HG03469 (cell line): ENCODE measurements at regions not wholly inside any gene's neighbourhood (a gene's known extent, or its start where the extent isn't known, plus 50 kb on each side); places are given as distances from the start of the nearest gene placed in this dataset.

Experiments
- ATAC-seq: cut with Tn5 transposase; IDR thresholded peaks from one replicate; pipeline ENCODE4 v1.9.1; 2021; ENCODE audit warnings: mild to moderate bottlenecking, moderate library complexity, moderate number of reproducible peaks; ENCODE audit not compliant: unreplicated experiment

DNA sequence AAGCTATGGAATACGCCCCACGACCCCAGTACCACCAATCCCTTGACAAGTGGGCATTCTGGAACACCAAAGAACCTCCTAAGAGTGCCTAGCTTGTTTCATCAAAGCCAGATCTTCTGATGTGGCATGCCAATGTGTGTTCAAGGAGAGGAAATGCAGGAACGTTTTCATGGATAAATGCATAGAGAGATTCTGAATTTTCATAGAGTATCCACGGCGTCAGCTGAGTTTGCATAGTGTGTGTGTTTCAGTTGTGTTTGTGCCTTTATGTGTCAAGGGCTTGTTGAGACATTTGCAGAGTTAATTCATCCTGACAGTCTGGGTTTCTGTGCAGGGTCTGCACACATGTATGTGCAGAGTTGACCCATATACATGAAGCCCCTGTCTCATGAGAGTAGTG lies 172.7 kb upstream of the LRFN2 start:
- no peak for ATAC-seq

GRCh38 chr6:40759264-40759663 lies 172.1 kb upstream of the LRFN2 start:
- ATAC-seq = no peak

GRCh38 chr6:40755749-40756452 lies 168.7 kb upstream of the LRFN2 start:
- no peak for ATAC-seq

- no peak for ATAC-seq
These were observed 168.0 kb upstream of the LRFN2 start for GRCh38 chr6:40755046-40755681.

- ATAC-seq = no peak
These were observed 167.4 kb upstream of the LRFN2 start for GRCh38 chr6:40754461-40755045.

DNA sequence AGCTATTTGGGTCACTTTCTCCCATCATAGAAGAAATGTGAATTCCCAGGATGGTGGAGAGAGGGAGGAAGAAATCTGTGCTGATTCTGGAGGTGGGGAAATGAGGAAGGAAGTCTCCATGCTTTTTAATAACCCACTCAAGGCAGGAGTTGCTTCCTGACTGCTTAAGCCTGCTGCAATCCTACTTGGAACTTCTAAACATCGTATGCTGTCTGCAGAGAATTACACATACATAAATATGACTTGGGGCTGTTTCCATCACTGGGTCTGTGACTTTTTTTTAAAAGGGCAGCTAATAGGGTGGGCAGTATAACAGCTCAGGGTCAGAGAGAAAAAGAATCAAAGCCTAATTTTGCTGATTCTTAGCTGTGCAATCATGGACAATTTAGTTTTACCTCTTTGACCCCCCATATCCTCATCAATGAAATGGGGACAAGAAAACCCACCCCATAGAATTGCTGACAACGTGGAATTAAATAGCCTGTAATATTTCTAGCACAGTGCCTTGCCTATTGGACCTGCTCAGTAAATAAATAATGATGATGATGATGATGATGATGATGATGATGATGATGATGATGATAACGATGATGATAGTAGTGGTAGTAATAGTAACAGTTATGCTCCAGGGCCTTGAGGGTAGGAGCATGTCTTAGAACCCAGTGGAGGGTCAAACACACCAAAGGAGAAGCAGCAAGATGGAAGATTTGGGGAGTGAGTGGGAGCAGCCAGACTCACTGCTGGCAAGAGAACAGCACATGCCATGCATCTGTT lies 166.7 kb upstream of the LRFN2 start:
- no peak for ATAC-seq

DNA sequence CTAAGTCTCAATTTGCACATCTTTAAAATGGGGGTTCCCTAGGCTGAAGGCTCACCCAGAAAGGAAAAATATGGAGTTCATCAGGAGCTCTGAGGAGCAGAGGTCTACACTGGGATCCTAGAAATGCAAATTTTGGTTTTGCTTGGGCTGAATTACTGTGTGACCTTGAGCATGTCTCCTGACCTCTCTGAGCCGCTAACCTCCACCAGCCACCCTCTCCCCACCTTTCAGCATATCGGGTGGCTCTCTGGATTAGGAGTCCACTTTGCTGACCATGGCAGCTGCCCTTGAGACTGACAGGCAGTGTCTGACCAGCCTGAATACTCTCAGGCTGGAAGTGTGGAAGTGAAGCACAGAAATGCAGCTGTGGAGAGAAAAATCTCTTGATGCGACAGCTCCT lies 165.9 kb upstream of the LRFN2 start:
- no peak for ATAC-seq

- ATAC-seq = no peak
These were observed 157.7 kb upstream of the LRFN2 start for GRCh38 chr6:40744835-40745234.

DNA sequence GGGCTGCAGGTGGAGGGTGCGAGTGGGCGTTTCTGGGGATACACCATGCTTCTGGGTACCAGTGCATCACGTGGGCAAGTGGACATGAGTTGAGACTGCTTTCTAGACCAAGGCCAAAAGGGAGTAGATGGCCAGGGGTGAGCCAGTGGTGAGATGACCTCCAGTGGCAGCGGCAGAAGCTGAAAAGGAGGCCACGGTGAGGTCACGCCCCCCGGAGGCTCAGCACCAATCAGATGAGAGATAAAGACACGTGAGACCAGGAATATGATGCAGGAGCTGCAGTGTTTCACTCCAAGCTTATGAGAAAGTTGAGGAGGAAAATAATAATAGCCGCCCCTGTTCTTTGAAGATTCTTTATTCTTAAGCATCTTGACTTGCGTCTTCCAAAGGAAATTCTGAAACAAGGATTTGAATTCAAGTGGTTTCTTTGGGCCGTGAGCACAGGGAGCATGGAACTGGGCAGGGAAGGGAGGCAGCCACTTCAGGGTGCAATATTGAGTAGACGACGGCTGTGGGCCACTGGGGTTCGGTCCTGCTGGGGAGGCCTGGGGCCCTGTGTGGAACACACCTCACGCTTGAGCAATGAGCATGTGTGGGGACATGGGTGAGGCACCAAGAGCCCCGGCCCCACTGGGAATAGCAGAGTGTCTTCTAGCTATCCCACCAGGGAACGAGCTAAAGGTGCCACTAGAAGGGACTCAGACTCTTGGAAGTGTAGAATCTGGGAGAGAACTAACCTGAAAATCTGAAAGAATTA lies 156.7 kb upstream of the LRFN2 start:
- ATAC-seq = no peak

DNA sequence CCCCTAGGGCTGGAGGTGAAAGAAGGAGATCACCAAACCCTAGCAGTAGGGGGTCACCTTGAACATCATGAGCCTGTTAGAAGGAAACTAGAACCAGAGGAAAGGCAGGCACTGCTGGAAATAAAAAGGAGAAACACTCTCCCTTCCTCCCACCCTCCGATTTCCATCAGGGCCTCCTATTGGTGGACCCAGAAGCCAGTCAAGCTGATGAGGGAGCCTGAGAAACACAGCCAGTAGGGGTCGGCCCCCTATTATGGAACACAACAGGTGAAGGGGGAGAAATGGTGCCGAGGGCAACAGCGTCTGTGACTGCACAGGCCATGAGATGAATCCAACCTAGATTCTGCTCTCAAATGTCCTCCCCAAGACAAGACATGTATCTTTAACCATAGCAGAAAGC lies 156.1 kb upstream of the LRFN2 start:
- ATAC-seq = no peak

- no peak for ATAC-seq
These were observed 153.4 kb upstream of the LRFN2 start for GRCh38 chr6:40740518-40740917.

- no peak for ATAC-seq
These were observed 151.5 kb upstream of the LRFN2 start for GRCh38 chr6:40738551-40739193.

- no peak for ATAC-seq
These were observed 148.4 kb upstream of the LRFN2 start for GRCh38 chr6:40735521-40735920.

DNA sequence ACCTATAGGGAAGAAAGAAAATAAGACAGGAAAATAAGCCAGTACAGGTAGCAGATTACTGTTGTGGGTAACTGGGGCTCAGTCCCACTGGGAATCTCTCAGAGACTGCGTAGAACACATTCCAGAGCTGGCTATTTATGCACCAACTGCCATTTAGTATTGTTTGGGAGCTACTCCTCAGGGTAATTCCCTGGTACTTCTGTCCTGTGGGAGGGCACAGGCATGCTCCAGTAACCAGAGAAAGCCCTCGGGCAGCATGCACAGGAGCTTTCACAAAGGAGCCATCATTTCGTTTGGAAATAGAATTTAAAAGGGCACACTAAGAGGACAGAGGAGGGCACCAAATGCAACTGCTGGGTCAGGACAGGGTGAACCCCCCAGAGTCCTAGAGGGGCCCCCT lies 148.0 kb upstream of the LRFN2 start:
- ATAC-seq = no peak

DNA sequence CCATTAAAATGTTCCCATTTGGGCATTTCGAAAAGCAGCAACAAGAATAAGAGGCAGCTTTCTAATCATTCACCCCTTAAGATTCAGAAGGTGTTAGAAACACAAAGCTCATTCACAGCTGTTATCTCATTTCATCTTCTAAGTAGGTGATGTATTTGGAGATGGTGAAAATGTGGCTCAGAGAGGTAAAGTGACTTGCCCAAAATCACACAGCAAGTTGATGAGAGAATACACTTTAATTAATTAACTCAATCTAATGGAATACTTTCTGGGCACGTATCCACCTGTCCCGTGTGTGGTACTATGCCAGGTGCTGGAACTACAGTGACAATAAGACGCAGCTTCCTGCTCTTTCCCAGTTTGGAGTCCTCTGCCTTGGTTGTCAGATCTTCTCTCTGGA lies 147.4 kb upstream of the LRFN2 start:
- no peak for ATAC-seq

DNA sequence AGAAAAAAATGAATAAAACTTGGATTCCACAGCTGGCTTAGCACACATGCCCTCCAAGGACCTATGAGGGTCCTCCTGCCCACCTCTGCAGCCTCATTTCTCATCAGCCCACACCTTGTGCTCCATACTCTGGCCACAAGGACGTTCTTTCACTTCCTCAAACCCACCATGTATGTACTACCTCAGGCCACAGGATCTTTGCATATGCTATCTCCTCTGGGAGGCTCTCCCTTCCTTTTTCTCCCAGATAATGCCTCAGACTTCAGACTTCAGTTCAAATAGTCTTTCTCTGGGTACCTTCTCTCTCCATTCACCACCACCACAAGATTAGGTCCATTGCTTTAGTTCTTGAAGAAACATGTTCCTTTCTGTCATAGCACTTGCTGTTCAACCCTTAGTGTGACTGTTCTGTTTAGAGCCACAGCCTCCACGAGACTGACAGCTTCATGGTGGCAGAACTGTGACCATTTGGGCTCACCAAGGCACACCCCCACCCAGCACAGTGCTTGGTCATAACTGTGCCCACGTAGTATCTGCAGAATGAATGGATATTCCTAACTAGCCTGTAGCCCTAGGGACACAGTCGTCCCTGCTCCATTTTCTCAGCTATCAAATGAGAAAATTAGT lies 146.7 kb upstream of the LRFN2 start:
- ATAC-seq = no peak

DNA sequence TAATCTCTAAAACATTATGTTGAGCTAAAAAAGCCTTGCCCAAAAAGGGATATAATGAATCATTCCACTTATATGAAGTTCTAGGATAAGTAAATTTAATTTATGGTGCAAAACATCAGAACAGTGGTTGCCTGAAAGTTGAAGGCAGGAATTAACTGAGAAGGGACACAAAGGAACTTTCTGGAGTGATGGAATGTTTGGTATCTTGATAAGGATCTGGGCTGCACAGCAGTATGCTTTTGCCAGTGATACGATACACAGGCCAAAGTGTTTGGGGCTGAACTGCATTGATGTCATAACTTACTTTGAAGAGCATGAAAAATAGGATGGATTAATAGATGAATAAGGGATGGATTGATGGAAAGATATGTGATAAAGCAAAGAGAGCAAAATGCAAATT lies 146.1 kb upstream of the LRFN2 start:
- no peak for ATAC-seq

GRCh38 chr6:40732878-40733277 lies 145.7 kb upstream of the LRFN2 start:
- ATAC-seq = no peak

- no peak for ATAC-seq
These were observed 141.5 kb upstream of the LRFN2 start for GRCh38 chr6:40728643-40729042.

- no peak for ATAC-seq
These were observed 140.1 kb upstream of the LRFN2 start for GRCh38 chr6:40727271-40727670.
